Erythroblast (primary cell): ENCODE measurements at regions not wholly inside any gene's neighbourhood (a gene's known extent, or its start where the extent isn't known, plus 50 kb on each side); places are given as distances from the start of the nearest gene placed in this dataset.

ENCODE experiments used
- GATA1 ChIP-seq: IDR thresholded peaks from 2 replicates; pipeline ENCODE4 v1.6.1; 2011; ENCODE audit warnings: low read depth, mild to moderate bottlenecking, control low read depth, low read length, moderate library complexity
- POLR2A ChIP-seq: IDR thresholded peaks from 2 replicates; pipeline ENCODE4 v1.6.1; 2011; ENCODE audit warnings: mild to moderate bottlenecking, low read length

DNA sequence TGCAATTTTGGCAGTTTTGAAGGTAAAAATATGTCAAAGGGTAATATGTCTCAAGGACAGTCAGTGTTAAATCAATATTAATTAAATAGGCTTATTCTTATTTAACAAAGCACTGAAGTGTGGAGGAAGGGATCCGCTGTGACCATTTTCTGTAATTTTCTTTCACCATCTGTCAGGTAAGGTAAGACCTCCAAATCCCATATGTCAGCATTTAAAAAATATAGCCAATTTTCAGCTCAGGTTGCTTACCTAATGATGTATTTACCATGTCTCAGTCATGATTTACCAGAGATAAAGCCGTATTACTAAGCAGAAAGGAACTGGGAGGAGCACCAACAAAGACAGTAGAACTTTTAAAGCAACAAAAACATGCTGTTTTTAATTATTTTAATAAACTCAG is 683.9 kb downstream of the CCSER2 start:
- no peak for TF ChIP-seq POLR2A
- TF ChIP-seq GATA1, result no peak
